Nephron (organoid): ENCODE measurements at regions not wholly inside any gene's neighbourhood (a gene's known extent, or its start where the extent isn't known, plus 50 kb on each side); places are given as distances from the start of the nearest gene placed in this dataset.

Source experiments
- H3K27ac Mint-ChIP-seq, 3 experiments: 2 replicates each; pipeline ENCODE4 v1.8.0; 2020; ENCODE audit warnings: mixed read lengths in 3 of 3, mild to moderate bottlenecking in 2 of 3, moderate library complexity in 1 of 3
- H3K27me3 Mint-ChIP-seq: 2 replicates; pipeline ENCODE4 v1.8.0; 2021; ENCODE audit warnings: low read depth, mild to moderate bottlenecking, moderate library complexity, mixed read lengths
- H3K36me3 Mint-ChIP-seq: 2 replicates; pipeline ENCODE4 v1.8.0; 2020; ENCODE audit warnings: low read depth, mixed read lengths
- H3K4me1 Mint-ChIP-seq: 2 replicates; pipeline ENCODE4 v1.8.0; 2020; ENCODE audit warnings: mixed read lengths
- H3K4me3 Mint-ChIP-seq, 3 experiments: 2 replicates each; pipeline ENCODE4 v1.8.0; 2020; ENCODE audit warnings: mild to moderate bottlenecking in 3 of 3, mixed read lengths in 3 of 3, moderate library complexity in 2 of 3
- H3K9me3 Mint-ChIP-seq: 2 replicates; pipeline ENCODE4 v1.8.0; 2020; ENCODE audit warnings: mixed read lengths
- CTCF ChIP-seq, 3 experiments: fragments of 200-600 bp; sonication (generic); IDR thresholded peaks; one replicate each; pipeline ENCODE4 v1.5.0; 2021; ENCODE audit warnings: antibody characterized with exemption in 3 of 3; ENCODE audit not compliant: unreplicated experiment in 3 of 3

- peaks cover 4% of the 10 kb centered on the region for H3K9me3 Mint-ChIP-seq
Observed at GRCh38 chr1:78237364-78237916, 191.7 kb downstream of the GIPC2 start.

DNA sequence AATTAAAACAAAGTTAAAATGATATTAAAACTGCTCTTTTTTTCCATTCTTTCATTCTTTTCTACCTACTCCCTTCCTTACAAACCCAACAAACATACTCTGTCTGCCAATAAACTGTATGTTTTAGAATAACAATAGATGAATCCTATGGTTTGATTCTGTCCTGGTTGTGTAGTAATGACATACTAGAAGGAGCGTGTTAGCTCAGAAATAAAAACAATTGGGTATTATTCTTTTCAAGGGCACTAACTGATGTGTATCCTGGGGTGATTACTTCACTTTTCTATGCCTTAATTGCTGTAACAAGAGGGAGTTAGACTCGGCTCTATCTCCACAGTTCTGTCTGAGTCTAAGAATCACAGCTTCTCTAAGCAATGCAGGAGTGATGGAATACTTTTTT lies 194.4 kb downstream of the GIPC2 start:
- Mint-ChIP-seq H3K9me3 (peaks cover 4% of the 10 kb centered on the region), H3K27ac (no peak overlapping the region), H3K4me3 (no peak overlapping the region), H3K36me3 (no peaks in the 10 kb centered on the region), H3K27me3 (peaks cover 12% of the 10 kb centered on the region), H3K4me1 (no peaks in the 10 kb centered on the region)
- TF ChIP-seq CTCF (IDR thresholded peaks at IDR 0.05; ENCODE audit: unreplicated experiment in 3 of 3) = no peak

More at GRCh38 chr1:78237364-78237916, 191.7 kb downstream of the GIPC2 start:
- Mint-ChIP-seq H3K4me3 (no peak overlapping the region), H3K27ac (no peak overlapping the region), H3K36me3 (no peaks in the 10 kb centered on the region), H3K27me3 (peaks cover 21% of the 10 kb centered on the region), H3K4me1 (no peaks in the 10 kb centered on the region)
- no peak for TF ChIP-seq CTCF (IDR thresholded peaks at IDR 0.05; ENCODE audit: unreplicated experiment in 3 of 3)

DNA sequence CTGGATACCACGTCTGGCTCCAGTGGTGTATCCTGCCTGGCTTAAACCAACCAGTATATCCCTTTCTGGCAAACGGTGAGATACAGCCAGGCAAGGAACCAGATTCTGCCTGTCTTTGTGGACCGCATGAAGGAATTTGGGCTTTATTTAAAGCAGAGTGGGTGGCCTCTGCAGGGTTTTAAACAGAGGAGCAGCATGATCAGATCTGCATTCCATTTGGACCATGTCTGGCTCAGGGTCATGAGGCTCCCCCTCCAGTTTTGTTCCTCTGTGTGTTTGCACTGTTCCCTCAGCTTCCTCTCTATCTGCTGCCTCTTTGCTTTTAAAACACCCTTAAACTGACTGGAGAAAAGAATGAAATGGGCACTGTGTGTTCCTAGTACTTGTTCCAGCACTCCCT lies 195.0 kb downstream of the GIPC2 start:
- TF ChIP-seq CTCF (IDR thresholded peaks at IDR 0.05; ENCODE audit: unreplicated experiment in 3 of 3) = no peak
- Mint-ChIP-seq H3K4me3 (no peak overlapping the region), H3K27ac (no peak overlapping the region), H3K4me1 (no peaks in the 10 kb centered on the region), H3K9me3 (peaks cover 4% of the 10 kb centered on the region), H3K36me3 (no peaks in the 10 kb centered on the region), H3K27me3 (peaks cover 12% of the 10 kb centered on the region)

DNA sequence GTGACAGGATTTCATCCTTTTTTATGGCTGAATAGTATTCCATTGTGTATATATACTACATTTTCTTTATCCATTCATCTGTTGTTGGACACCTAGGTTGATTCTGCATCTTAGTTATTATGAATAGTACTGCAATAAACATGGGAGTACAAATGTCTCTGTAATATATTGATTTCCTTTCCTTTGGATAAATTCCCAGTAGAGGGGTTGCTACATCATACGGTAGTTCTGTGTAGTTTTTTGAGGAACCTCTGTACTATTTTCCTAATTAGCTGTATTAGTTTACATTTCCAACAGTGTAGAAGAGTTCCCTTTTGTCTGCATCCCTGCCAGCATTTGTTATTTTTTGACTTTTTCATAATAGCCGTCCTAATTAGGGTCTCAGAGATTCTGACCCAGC lies 201.3 kb downstream of the GIPC2 start:
- TF ChIP-seq CTCF (IDR thresholded peaks at IDR 0.05; ENCODE audit: unreplicated experiment in 3 of 3) = no peak
- H3K27ac Mint-ChIP-seq = no peak overlapping the region
- no peaks in the 10 kb centered on the region for H3K36me3 Mint-ChIP-seq
- H3K27me3 Mint-ChIP-seq = peaks cover 5% of the 10 kb centered on the region
- H3K4me3 Mint-ChIP-seq = no peak overlapping the region
- H3K9me3 Mint-ChIP-seq = peaks cover 6% of the 10 kb centered on the region
- H3K4me1 Mint-ChIP-seq = peaks cover 18% of the 10 kb centered on the region

GRCh38 chr1:78250201-78250600 lies 204.4 kb downstream of the GIPC2 start:
- Mint-ChIP-seq H3K4me1 (peaks cover 18% of the 10 kb centered on the region), H3K27ac (peak overlapping the region in 1 of 3 experiments; percentile 16), H3K36me3 (no peaks in the 10 kb centered on the region), H3K4me3 (peak overlapping the region in 2 of 3 experiments; percentile 73 to 82), H3K9me3 (peaks cover 6% of the 10 kb centered on the region), H3K27me3 (peaks cover 5% of the 10 kb centered on the region)
- TF ChIP-seq CTCF (IDR thresholded peaks at IDR 0.05; ENCODE audit: unreplicated experiment in 3 of 3) = no peak

GRCh38 chr1:78254517-78254916 lies 208.8 kb downstream of the GIPC2 start:
- no peak for TF ChIP-seq CTCF (IDR thresholded peaks at IDR 0.05; ENCODE audit: unreplicated experiment in 3 of 3)
- Mint-ChIP-seq H3K36me3 (no peaks in the 10 kb centered on the region), H3K9me3 (peaks cover 8% of the 10 kb centered on the region), H3K4me1 (peaks cover 18% of the 10 kb centered on the region), H3K4me3 (no peak overlapping the region), H3K27me3 (no peaks in the 10 kb centered on the region), H3K27ac (no peak overlapping the region)
